OCI-LY3 (cell line): ENCODE measurements at regions not wholly inside any gene's neighbourhood (a gene's known extent, or its start where the extent isn't known, plus 50 kb on each side); places are given as distances from the start of the nearest gene placed in this dataset.
A peak's percentile ranks its signal among the peaks of the same experiment; 100 is the strongest.

ENCODE experiments used
- EZH2phosphoT487 ChIP-seq: fragments of 200-600 bp; shearing (Covaris generic); IDR thresholded peaks from 2 replicates; pipeline ENCODE4 v1.6.1; 2018; ENCODE audit warnings: antibody characterized with exemption, mixed run types, low read depth
- TF ChIP-seq, protein P1 (sequence below): fragments of 200-600, 300-600 bp; sonication (generic); IDR thresholded peaks from 2 replicates; pipeline ENCODE4 v1.5.1; 2014; ENCODE audit warnings: antibody characterized with exemption, low read length, low read depth

DNA sequence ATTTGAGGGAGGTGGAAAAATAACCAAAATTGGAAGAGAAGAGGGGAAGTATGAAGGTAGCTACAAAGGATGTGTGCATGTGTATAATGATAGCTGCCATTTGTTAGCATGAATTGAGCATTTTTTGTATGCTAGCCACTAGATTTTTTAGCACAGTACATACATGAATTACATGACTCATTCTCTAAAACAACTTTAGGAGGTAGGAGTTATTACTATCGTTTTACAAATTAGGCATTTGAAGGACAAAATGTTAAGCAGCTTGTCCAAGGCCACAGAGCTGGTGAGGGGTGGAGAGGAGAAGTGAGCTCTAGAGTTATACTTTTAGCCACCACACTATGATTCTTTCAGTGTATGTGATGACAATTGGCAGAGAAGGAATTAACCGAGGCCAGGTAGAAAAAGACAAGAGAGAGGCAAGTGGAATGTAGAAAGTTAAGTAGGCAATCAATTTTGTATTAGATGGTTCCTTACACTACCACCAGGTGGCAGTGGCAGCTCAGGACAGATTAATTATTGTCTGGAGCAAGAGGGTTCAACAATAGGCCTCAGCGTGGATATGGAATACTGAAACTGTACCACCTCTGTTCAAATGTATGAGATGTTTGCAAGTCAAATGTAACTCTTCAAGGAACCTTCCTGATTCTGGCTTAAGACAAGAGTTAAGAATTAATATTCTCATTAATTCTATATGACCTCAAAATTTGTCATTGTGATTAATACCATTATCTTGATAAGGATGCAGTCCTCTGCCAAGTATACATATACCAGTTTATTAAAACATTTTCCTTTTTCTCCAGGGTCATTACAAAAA lies 128.0 kb downstream of the MBL2 start:
- TF ChIP-seq, protein P1, sequence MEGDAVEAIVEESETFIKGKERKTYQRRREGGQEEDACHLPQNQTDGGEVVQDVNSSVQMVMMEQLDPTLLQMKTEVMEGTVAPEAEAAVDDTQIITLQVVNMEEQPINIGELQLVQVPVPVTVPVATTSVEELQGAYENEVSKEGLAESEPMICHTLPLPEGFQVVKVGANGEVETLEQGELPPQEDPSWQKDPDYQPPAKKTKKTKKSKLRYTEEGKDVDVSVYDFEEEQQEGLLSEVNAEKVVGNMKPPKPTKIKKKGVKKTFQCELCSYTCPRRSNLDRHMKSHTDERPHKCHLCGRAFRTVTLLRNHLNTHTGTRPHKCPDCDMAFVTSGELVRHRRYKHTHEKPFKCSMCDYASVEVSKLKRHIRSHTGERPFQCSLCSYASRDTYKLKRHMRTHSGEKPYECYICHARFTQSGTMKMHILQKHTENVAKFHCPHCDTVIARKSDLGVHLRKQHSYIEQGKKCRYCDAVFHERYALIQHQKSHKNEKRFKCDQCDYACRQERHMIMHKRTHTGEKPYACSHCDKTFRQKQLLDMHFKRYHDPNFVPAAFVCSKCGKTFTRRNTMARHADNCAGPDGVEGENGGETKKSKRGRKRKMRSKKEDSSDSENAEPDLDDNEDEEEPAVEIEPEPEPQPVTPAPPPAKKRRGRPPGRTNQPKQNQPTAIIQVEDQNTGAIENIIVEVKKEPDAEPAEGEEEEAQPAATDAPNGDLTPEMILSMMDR: peak; percentile 66
- TF ChIP-seq EZH2phosphoT487: no peak
